Small intestine (tissue), 7 donors: ENCODE measurements at regions not wholly inside any gene's neighbourhood (a gene's known extent, or its start where the extent isn't known, plus 50 kb on each side); places are given as distances from the start of the nearest gene placed in this dataset.

Experiments used
- DNase-seq, 2 donors: peaks; one replicate each; pipeline versions ENCODE4 v3.0.0 to v3.0.0-alpha.2; 2013
- FAIRE-seq: peaks from 2 replicates; lab custom pipeline; 2012; peaks lifted over from hg19 to GRCh38; lab: Jason Lieb, UNC
- H3K27ac ChIP-seq, 3 donors: one replicate each; pipeline ENCODE4 v1.5.1; 2013; ENCODE audit warnings: low read length in 2 of 3, mild to moderate bottlenecking in 2 of 3, control low read depth in 1 of 3, inconsistent platforms in 1 of 3, low read depth in 1 of 3, moderate library complexity in 1 of 3
- H3K27me3 ChIP-seq, 3 donors: one replicate each; pipeline ENCODE4 v1.6.1; 2013; ENCODE audit warnings: low read length in 3 of 3, inconsistent platforms in 1 of 3; ENCODE audit not compliant: control insufficient read depth in 3 of 3, insufficient read depth in 3 of 3
- H3K36me3 ChIP-seq, 3 donors: one replicate each; pipeline ENCODE4 v1.6.1; 2013; ENCODE audit warnings: low read length in 3 of 3, inconsistent platforms in 1 of 3, low read depth in 1 of 3, mild to moderate bottlenecking in 1 of 3, moderate library complexity in 1 of 3; ENCODE audit not compliant: control insufficient read depth in 3 of 3, insufficient read depth in 2 of 3
- H3K4me1 ChIP-seq, 3 donors: one replicate each; pipeline ENCODE4 v1.6.1; 2013; ENCODE audit warnings: low read length in 2 of 3, inconsistent platforms in 1 of 3, low read depth in 1 of 3, mild to moderate bottlenecking in 1 of 3, moderate library complexity in 1 of 3; ENCODE audit not compliant: control insufficient read depth in 3 of 3, insufficient read depth in 2 of 3
- H3K4me3 ChIP-seq, 3 donors: one replicate each; pipeline ENCODE4 v1.5.1; 2013; ENCODE audit warnings: low read length in 3 of 3, control low read depth in 1 of 3, inconsistent platforms in 1 of 3, low read depth in 1 of 3, mild to moderate bottlenecking in 1 of 3, moderate library complexity in 1 of 3
- H3K9me3 ChIP-seq, 2 donors: one replicate each; pipeline ENCODE4 v1.6.1; 2013; ENCODE audit warnings: low read depth in 1 of 2, low read length in 1 of 2; ENCODE audit not compliant: control insufficient read depth in 2 of 2, insufficient read depth in 1 of 2
- WGBS, 3 donors: extraction: QIAGEN DNeasy Blood & Tissue Kit; methylation state at CpG; one replicate each; pipeline ENCODE4 v1.1.7; 2013; 5-methylcytosine and 5-hydroxymethylcytosine counted together
- donor health status: healthy with polysubstance abuse.
- donor health status: control.
- donor health status: control.
- donor health status: Bipolar disorder and iron deficiency.
- donor health status: healthy.

GRCh38 chr10:3409928-3410327 lies 237.3 kb upstream of the PITRM1 start:
- FAIRE-seq, result no peak
- peaks cover 0 to 11% of the 10 kb centered on the region in 2 donors for H3K9me3 ChIP-seq
- no peaks in the 10 kb centered on the region for H3K27me3 ChIP-seq
- no peaks in the 10 kb centered on the region for H3K36me3 ChIP-seq
- no peak overlapping the region for H3K4me3 ChIP-seq
- no peak overlapping the region for H3K27ac ChIP-seq
- no peaks in the 10 kb centered on the region for H3K4me1 ChIP-seq
- WGBS, 3 donors, result 91 to 96% (median 91%) methylated on average over 4 of the region's 4 CpGs
- DNase-seq, result no peak

GRCh38 chr10:3408603-3409365 lies 236.2 kb upstream of the PITRM1 start:
- Histone ChIP-seq H3K27ac (no peak overlapping the region), H3K4me3 (no peak overlapping the region), H3K9me3 (peaks cover 0 to 11% of the 10 kb centered on the region in 2 donors), H3K27me3 (no peaks in the 10 kb centered on the region), H3K36me3 (no peaks in the 10 kb centered on the region), H3K4me1 (no peaks in the 10 kb centered on the region)
- 24 to 63% (median 49%) methylated on average over 6 of the region's 6 CpGs for WGBS, 3 donors
- no peak for DNase-seq
- no peak for FAIRE-seq

- FAIRE-seq, result no peak
- Histone ChIP-seq H3K36me3 (no peaks in the 10 kb centered on the region), H3K27ac (no peak overlapping the region), H3K4me1 (no peaks in the 10 kb centered on the region), H3K9me3 (peaks cover 0 to 11% of the 10 kb centered on the region in 2 donors), H3K4me3 (no peak overlapping the region), H3K27me3 (no peaks in the 10 kb centered on the region)
- DNase-seq, result no peak
- 86 to 98% (median 90%) methylated on average over 12 of the region's 12 CpGs for WGBS, 3 donors
Observed at GRCh38 chr10:3407208-3407607, 234.6 kb upstream of the PITRM1 start.

- Histone ChIP-seq H3K4me3 (no peak overlapping the region), H3K27ac (no peak overlapping the region), H3K4me1 (no peaks in the 10 kb centered on the region), H3K27me3 (no peaks in the 10 kb centered on the region), H3K36me3 (no peaks in the 10 kb centered on the region), H3K9me3 (peaks cover 0 to 11% of the 10 kb centered on the region in 2 donors)
- DNase-seq (no peak), FAIRE-seq (no peak)
- 92 to 94% (median 92%) methylated on average over 16 of the region's 16 CpGs for WGBS, 3 donors
Observed at GRCh38 chr10:3406556-3406955, 234.0 kb upstream of the PITRM1 start.

- no peaks in the 10 kb centered on the region for H3K4me1 ChIP-seq
- no peaks in the 10 kb centered on the region for H3K36me3 ChIP-seq
- WGBS, 3 donors, result 90 to 94% (median 93%) methylated on average over 15 of the region's 15 CpGs
- H3K4me3 ChIP-seq, result no peak overlapping the region
- H3K27me3 ChIP-seq, result no peaks in the 10 kb centered on the region
- FAIRE-seq (no peak), DNase-seq (no peak)
- H3K9me3 ChIP-seq, result no peaks in the 10 kb centered on the region
- H3K27ac ChIP-seq, result no peak overlapping the region
Observed at GRCh38 chr10:3404381-3404780, 231.8 kb upstream of the PITRM1 start.

GRCh38 chr10:3402187-3402751 lies 229.7 kb upstream of the PITRM1 start:
- no peaks in the 10 kb centered on the region for H3K36me3 ChIP-seq
- DNase-seq (no peak), FAIRE-seq (no peak)
- no peaks in the 10 kb centered on the region for H3K9me3 ChIP-seq
- H3K4me1 ChIP-seq, result no peaks in the 10 kb centered on the region
- H3K27ac ChIP-seq, result no peak overlapping the region
- H3K4me3 ChIP-seq, result no peak overlapping the region
- WGBS, 3 donors, result 79 to 93% (median 84%) methylated on average over 10 of the region's 10 CpGs
- H3K27me3 ChIP-seq, result no peaks in the 10 kb centered on the region

- Histone ChIP-seq H3K27me3 (peaks cover 0 to 2% (median 0%) of the 10 kb centered on the region in 3 donors), H3K27ac (no peak overlapping the region), H3K36me3 (no peaks in the 10 kb centered on the region), H3K4me3 (no peak overlapping the region), H3K9me3 (no peaks in the 10 kb centered on the region), H3K4me1 (no peaks in the 10 kb centered on the region)
- WGBS, 3 donors, result 66 to 81% (median 74%) methylated on average over 6 of the region's 6 CpGs
- no peak for FAIRE-seq
- no peak for DNase-seq
Observed at GRCh38 chr10:3401491-3401938, 228.9 kb upstream of the PITRM1 start.

- no peaks in the 10 kb centered on the region for H3K4me1 ChIP-seq
- H3K4me3 ChIP-seq, result no peak overlapping the region
- peak overlapping the region in 1 of 3 donors; percentile 11 for H3K27ac ChIP-seq
- WGBS, 3 donors, result 55 to 79% (median 78%) methylated on average over 5 of the region's 5 CpGs
- no peak for FAIRE-seq
- H3K27me3 ChIP-seq, result peaks cover 0 to 2% (median 0%) of the 10 kb centered on the region in 3 donors
- H3K9me3 ChIP-seq, result no peaks in the 10 kb centered on the region
- no peaks in the 10 kb centered on the region for H3K36me3 ChIP-seq
- no peak for DNase-seq
Observed at GRCh38 chr10:3400348-3400747, 227.8 kb upstream of the PITRM1 start.
